Skeletal muscle tissue (tissue), 3 donors: ENCODE measurements at regions not wholly inside any gene's neighbourhood (a gene's known extent, or its start where the extent isn't known, plus 50 kb on each side); places are given as distances from the start of the nearest gene placed in this dataset.
"Not testable (repeated sequence)": the region's sequence is repeated elsewhere in the genome, so short reads cannot be mapped to it uniquely, and the experiment has no call there.

Experiments
- H3K27ac ChIP-seq: one replicate; pipeline ENCODE4 v1.7.0; 2013; ENCODE audit warnings: mild to moderate bottlenecking, low read depth, low read length, inconsistent platforms
- H3K27me3 ChIP-seq, 3 donors: one replicate each; pipeline ENCODE4 v1.7.0; 2013; ENCODE audit warnings: low read length in 3 of 3; ENCODE audit not compliant: control insufficient read depth in 3 of 3, insufficient read depth in 3 of 3
- H3K36me3 ChIP-seq, 3 donors: one replicate each; pipeline ENCODE4 v1.7.0; 2013; ENCODE audit warnings: low read length in 3 of 3; ENCODE audit not compliant: control insufficient read depth in 3 of 3, insufficient read depth in 3 of 3
- H3K4me1 ChIP-seq, 3 donors: one replicate each; pipeline ENCODE4 v1.7.0; 2013; ENCODE audit warnings: low read length in 3 of 3, mild to moderate bottlenecking in 3 of 3; ENCODE audit not compliant: control insufficient read depth in 3 of 3, insufficient read depth in 3 of 3
- H3K4me3 ChIP-seq, 3 donors: one replicate each; pipeline ENCODE4 v1.7.0; 2013; ENCODE audit warnings: low read length in 3 of 3
- H3K9ac ChIP-seq, 3 donors: one replicate each; pipeline ENCODE4 v1.7.0; 2013; ENCODE audit warnings: low read length in 3 of 3, mild to moderate bottlenecking in 3 of 3, moderate library complexity in 2 of 3, low read depth in 1 of 3
- H3K9me3 ChIP-seq, 3 donors: one replicate each; pipeline ENCODE4 v1.7.0; 2013; ENCODE audit warnings: low read length in 3 of 3; ENCODE audit not compliant: control insufficient read depth in 3 of 3
- donor health status: Osteomylitis.

DNA sequence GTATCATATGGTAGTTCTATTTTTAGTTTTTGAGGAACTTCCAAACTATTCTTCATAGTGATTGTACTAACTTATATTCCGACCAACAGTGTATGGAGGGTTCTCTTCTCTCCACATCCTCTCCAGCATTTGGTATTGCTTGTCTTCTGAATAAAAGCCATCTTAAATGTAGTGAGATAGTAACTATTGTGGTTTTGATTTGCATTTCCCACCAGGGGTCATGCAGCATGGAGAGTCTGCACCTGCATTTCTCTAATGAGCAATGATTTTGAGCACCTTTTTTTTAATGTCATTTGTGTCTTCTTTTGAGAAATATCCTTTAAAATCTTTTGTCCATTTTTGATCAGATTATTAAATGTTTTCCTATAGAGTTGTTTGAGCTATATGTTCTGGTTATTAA is 718.5 kb downstream of the ZBBX start:
- Histone ChIP-seq H3K36me3 (no peaks in the 10 kb centered on the region), H3K4me1 (no peaks in the 10 kb centered on the region), H3K27me3 (no peaks in the 10 kb centered on the region), H3K9me3 (no peaks in the 10 kb centered on the region), H3K27ac (no peak overlapping the region), H3K9ac (no peak overlapping the region), H3K4me3 (no peak overlapping the region)

DNA sequence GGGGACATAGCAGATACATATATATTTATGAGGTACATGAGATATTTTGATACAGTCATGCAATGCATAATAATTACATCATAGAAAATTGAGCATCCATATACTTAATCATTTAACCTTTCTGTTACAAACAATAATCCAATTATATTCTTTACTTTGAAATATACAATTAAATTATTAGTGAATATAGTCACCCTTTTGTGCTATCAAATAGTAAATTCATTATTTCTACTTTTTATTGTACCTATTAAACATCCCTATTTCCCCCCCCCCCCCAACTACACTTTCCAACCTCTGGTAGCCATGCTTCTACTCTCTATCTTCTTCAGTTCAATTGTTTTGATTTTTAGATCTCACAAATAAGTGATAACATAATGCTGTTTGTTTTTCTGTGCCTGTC is 719.1 kb downstream of the ZBBX start:
- H3K9ac ChIP-seq: no peak overlapping the region
- no peaks in the 10 kb centered on the region for H3K36me3 ChIP-seq
- H3K27ac ChIP-seq: no peak overlapping the region
- H3K27me3 ChIP-seq: no peaks in the 10 kb centered on the region
- no peak overlapping the region for H3K4me3 ChIP-seq
- no peaks in the 10 kb centered on the region for H3K9me3 ChIP-seq
- no peaks in the 10 kb centered on the region for H3K4me1 ChIP-seq

DNA sequence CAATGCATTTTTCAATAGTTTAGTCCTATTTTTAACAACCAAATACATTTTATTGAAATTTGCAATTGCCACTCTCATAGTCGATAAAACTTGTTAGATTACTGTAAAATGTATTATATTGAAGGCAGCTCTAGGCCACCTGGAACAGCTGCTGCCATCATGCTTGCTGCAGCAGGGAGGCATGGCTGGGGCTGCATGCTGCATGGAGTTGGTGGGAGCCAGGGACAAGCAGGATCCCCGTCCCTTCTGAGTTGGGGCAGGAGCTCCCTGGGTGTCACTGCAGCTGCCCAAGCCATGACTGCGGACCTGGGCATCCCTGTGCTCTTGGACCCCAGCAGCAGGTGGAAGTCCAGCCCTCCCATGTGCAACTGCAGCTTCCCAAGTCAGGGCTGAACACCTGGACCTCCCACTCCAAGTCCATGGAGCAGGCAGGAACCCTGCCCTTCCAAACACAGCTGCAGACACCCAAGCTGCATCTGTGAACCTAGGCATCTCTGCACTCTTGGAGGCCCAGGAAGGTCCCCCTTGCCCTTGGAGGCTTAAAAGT is 742.0 kb downstream of the ZBBX start:
- no peak overlapping the region for H3K9ac ChIP-seq
- H3K27me3 ChIP-seq: no peaks in the 10 kb centered on the region
- no peak overlapping the region for H3K4me3 ChIP-seq
- H3K9me3 ChIP-seq: no peaks in the 10 kb centered on the region
- no peaks in the 10 kb centered on the region for H3K4me1 ChIP-seq
- H3K36me3 ChIP-seq: no peaks in the 10 kb centered on the region
- no peak overlapping the region for H3K27ac ChIP-seq

DNA sequence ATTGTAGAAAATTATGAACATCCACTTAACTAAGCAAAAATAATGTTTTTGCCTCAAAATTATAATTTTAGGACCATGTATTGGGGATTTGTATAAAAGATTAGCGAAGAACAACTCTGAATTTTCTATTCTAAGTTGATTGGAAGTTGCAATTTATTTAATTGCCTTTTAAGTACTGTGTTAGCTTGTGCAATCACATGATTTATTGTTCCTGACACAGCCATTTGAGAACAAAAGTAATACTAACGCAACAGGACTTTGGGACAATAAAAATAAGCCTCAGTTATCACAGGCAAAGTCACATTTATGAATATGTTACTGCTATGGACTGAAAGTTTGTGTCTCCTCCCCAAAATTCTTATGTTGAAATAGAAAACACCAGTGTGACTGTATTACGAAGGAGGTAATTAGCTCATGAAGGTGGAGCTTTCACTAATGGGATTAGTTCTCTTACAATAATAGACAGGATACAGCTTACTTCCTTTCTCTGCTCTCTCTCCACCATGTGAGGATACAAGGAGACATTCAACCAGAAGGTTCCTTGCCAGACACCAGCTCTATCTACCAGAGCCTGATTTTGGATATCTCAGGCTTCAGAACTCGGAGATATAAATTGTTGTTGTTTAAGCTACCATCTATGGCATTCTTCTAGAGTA is 745.9 kb downstream of the ZBBX start:
- Histone ChIP-seq H3K36me3 (no peaks in the 10 kb centered on the region), H3K9me3 (peaks cover 0 to 2% (median 0%) of the 10 kb centered on the region in 3 donors), H3K27me3 (no peaks in the 10 kb centered on the region), H3K4me3 (no peak overlapping the region), H3K27ac (no peak overlapping the region), H3K9ac (no peak overlapping the region), H3K4me1 (no peaks in the 10 kb centered on the region)

DNA sequence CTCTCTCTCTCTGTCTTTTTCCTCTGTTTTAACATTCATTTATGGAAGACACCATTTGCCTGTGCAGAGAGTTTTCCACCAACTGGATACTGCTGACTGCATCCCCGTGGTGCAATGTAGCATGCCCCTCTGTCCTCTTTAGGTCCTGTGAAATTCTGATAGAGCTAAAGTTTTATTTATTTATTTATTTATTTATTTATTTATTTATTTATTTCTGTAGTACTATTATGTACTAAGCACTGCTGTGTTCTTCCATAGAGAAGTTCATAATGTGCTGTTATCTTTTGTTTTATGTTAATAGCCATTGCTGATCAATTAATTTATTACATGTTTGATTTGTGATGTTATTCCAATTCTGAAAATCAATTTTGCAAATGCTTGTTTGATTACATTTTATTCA is 749.9 kb downstream of the ZBBX start:
- no peak overlapping the region for H3K9ac ChIP-seq
- H3K27ac ChIP-seq: no peak overlapping the region
- H3K4me3 ChIP-seq: no peak overlapping the region
- H3K9me3 ChIP-seq: peaks cover 0 to 2% (median 0%) of the 10 kb centered on the region in 3 donors
- no peaks in the 10 kb centered on the region for H3K4me1 ChIP-seq
- no peaks in the 10 kb centered on the region for H3K36me3 ChIP-seq
- H3K27me3 ChIP-seq: no peaks in the 10 kb centered on the region

DNA sequence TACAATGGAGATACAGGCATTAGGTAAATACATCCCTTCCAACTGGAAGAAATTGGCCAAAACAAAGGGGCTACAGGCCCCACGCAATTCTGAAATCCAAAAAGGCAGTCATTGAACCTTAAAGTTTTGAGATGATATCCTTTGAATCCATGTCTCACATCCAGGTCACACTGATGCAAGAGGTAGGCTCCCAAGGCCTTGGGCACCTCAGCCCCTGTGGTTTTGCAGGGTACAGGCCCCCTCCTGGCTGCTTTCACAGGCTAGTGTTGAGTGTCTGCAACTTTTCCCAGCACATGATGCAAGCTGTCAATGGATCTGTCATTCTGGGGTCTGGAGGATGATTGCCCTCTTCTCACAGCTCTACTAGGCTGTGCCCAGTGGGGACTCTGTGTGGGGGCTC is 766.7 kb downstream of the ZBBX start:
- Histone ChIP-seq H3K4me1 (no peaks in the 10 kb centered on the region), H3K9ac (no peak overlapping the region), H3K4me3 (no peak overlapping the region), H3K27me3 (no peaks in the 10 kb centered on the region), H3K27ac (no peak overlapping the region), H3K9me3 (no peaks in the 10 kb centered on the region), H3K36me3 (no peaks in the 10 kb centered on the region)

DNA sequence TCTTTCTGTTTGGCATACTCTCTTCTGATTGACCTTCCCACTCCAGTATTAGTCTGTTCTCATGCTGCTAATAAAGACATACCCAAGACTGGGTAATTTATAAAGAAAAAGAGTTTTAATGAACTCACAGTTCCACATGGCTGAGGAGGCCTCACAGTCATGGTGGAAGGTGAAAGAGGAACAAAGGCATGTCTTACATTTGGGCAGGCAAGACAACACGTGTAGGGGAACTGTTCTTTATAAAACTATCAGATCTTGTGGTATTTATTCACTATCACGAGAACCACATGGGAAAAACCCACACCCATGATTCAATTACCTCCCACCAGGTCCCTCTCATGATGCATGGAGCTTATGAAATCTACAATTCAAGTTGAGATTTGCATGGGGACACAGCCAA is 767.3 kb downstream of the ZBBX start:
- H3K9me3 ChIP-seq, H3K4me1 ChIP-seq, H3K9ac ChIP-seq, H3K27me3 ChIP-seq, H3K36me3 ChIP-seq, H3K4me3 ChIP-seq, H3K27ac ChIP-seq: not testable (repeated sequence)

DNA sequence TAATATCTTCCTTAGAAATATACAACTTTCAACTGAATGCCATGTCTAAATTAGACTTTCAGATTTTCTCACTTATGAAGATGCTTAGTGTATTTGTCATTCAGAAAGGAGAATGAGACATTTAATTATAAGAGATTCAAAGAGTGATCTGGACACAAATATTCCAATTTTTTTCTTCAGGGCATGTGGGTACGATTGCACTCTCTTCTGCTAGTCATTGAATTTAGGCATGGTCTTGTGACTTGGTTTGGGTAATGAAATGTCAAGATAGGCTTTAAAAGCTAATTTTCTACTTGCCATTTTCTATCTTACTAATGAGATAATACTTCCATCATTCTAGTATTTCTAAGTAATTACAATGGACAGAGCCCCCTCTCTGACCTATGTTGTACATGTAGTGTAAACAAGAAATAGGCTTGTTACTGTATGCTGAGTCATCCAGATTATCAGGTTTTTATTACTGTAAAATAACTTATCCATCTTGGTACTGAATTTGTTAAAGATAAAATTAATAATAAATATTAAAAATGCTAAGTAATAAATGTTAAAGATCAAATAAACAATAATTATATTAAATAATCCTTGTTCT is 770.8 kb upstream of the BCHE start:
- Histone ChIP-seq H3K4me3 (no peak overlapping the region), H3K4me1 (no peaks in the 10 kb centered on the region), H3K9me3 (no peaks in the 10 kb centered on the region), H3K27me3 (no peaks in the 10 kb centered on the region), H3K36me3 (no peaks in the 10 kb centered on the region), H3K27ac (no peak overlapping the region), H3K9ac (no peak overlapping the region)

DNA sequence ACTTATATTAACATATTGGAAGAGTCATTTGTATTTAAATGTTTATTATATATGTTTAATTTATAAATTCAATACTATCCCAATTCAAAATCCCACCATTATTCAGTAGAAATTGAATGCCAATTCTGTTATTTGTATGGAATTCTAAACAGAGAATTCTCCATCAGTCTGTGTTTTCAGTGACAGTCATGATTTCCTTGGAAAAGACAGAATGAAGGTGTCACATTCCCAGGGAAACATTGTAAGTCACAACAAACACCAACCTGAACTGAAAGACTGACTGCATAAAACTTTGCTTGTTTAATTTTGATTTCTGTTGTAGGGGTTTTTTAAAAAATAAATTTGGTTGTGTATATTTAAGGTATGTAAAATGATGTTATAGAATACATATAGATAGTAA is 769.8 kb upstream of the BCHE start:
- Histone ChIP-seq H3K4me3 (no peak overlapping the region), H3K27ac (no peak overlapping the region)

DNA sequence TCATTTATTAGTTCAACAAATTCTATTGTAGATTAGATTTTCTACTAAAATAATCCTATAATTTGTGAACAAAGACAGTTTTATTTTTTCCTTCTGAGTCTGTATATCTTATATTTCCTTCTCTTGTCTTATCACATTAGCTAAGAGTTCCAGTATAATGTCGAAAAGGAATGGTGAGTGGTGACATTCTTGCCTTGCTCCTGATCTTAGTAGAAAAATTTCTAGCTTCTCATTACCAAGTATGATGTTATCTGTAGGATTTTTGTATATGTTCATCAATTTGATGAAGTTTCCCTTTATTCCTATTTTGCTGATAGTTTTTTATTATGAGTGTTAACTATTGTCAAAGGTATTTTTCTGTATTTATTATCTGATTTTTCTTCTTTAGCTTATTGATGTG is 756.6 kb upstream of the BCHE start:
- no peak overlapping the region for H3K9ac ChIP-seq

More for the DNA sequence above, 769.8 kb upstream of the BCHE start:
- Histone ChIP-seq H3K4me1 (no peaks in the 10 kb centered on the region), H3K27me3 (no peaks in the 10 kb centered on the region), H3K9ac (no peak overlapping the region), H3K9me3 (no peaks in the 10 kb centered on the region), H3K36me3 (no peaks in the 10 kb centered on the region)

More for the DNA sequence above, 756.6 kb upstream of the BCHE start:
- Histone ChIP-seq H3K27me3 (no peaks in the 10 kb centered on the region), H3K4me1 (no peaks in the 10 kb centered on the region), H3K36me3 (no peaks in the 10 kb centered on the region), H3K9me3 (no peaks in the 10 kb centered on the region), H3K27ac (no peak overlapping the region), H3K4me3 (no peak overlapping the region)
